ENCODE measurements at regions not wholly inside any gene's neighbourhood (a gene's known extent, or its start where the extent isn't known, plus 50 kb on each side); places are given as distances from the start of the nearest gene placed in this dataset.

- H3K9me3 Mint-ChIP-seq (ENCODE audit: low read depth, unreplicated experiment) = peaks cover 5% of the 10 kb centered on the region
- intact Hi-C loops (cut with micrococcal nuclease; ENCODE audit: unreplicated experiment) = loop anchor here (2.0 to 10.0 kb wide), 4 partner anchors 239 to 845 kb away; no protein-coding TSS in a partner anchor
These were observed 1348.2 kb upstream of the RAG2 start for GRCh38 chr11:37946155-37946766.

GRCh38 chr11:37942081-37942480 lies 1344.0 kb upstream of the RAG2 start:
- H3K36me3 Mint-ChIP-seq (ENCODE audit: insufficient read depth, unreplicated experiment) = no peaks in the 10 kb centered on the region
- no peaks in the 10 kb centered on the region for H3K27me3 Mint-ChIP-seq (ENCODE audit: unreplicated experiment)
- H3K9me3 Mint-ChIP-seq (ENCODE audit: low read depth, unreplicated experiment) = peaks cover 5% of the 10 kb centered on the region
- no peaks in the 10 kb centered on the region for H3K4me1 Mint-ChIP-seq (ENCODE audit: low read depth, unreplicated experiment)
- no peak overlapping the region for H3K4me3 Mint-ChIP-seq (ENCODE audit: low read depth, unreplicated experiment)
- intact Hi-C loops (cut with micrococcal nuclease; ENCODE audit: unreplicated experiment) = loop anchor here (10.0 kb wide), 3 partner anchors 243 to 497 kb away; no protein-coding TSS in a partner anchor
- H3K27ac Mint-ChIP-seq (ENCODE audit: unreplicated experiment) = peak overlapping the region; percentile 43
- TF ChIP-seq CTCF (IDR thresholded peaks at IDR 0.05; ENCODE audit: unreplicated experiment) = no peak
- CTCF ChIA-PET = no interaction called here
- no peak for DNase-seq
- no TSS peak for BruUV-seq (replicated peaks)

More at GRCh38 chr11:37946155-37946766, 1348.2 kb upstream of the RAG2 start:
- H3K36me3 Mint-ChIP-seq (ENCODE audit: insufficient read depth, unreplicated experiment) = no peaks in the 10 kb centered on the region
- TF ChIP-seq CTCF (IDR thresholded peaks at IDR 0.05; ENCODE audit: unreplicated experiment) = peak; percentile 72
- no peaks in the 10 kb centered on the region for H3K4me1 Mint-ChIP-seq (ENCODE audit: low read depth, unreplicated experiment)
- H3K4me3 Mint-ChIP-seq (ENCODE audit: low read depth, unreplicated experiment) = no peak overlapping the region
- CTCF ChIA-PET = interaction anchor here (0.7 kb wide), 1 partner anchor 636 kb away, joined by 3 read pairs; no protein-coding TSS in a partner anchor
- BruUV-seq (replicated peaks) = no TSS peak
- peak; percentile 62 for DNase-seq
- H3K27me3 Mint-ChIP-seq (ENCODE audit: unreplicated experiment) = no peaks in the 10 kb centered on the region
- no peak overlapping the region for H3K27ac Mint-ChIP-seq (ENCODE audit: unreplicated experiment)

- H3K4me1 Mint-ChIP-seq (ENCODE audit: low read depth, unreplicated experiment) = peaks cover 8% of the 10 kb centered on the region
- H3K4me3 Mint-ChIP-seq (ENCODE audit: low read depth, unreplicated experiment) = no peak overlapping the region
- no peaks in the 10 kb centered on the region for H3K27me3 Mint-ChIP-seq (ENCODE audit: unreplicated experiment)
- intact Hi-C loops (cut with micrococcal nuclease; ENCODE audit: unreplicated experiment) = no loop called here
- H3K27ac Mint-ChIP-seq (ENCODE audit: unreplicated experiment) = no peak overlapping the region
- H3K9me3 Mint-ChIP-seq (ENCODE audit: low read depth, unreplicated experiment) = peaks cover 3% of the 10 kb centered on the region
- H3K36me3 Mint-ChIP-seq (ENCODE audit: insufficient read depth, unreplicated experiment) = no peaks in the 10 kb centered on the region
- TF ChIP-seq CTCF (IDR thresholded peaks at IDR 0.05; ENCODE audit: unreplicated experiment) = no peak
- BruUV-seq (replicated peaks) = no TSS peak
- CTCF ChIA-PET = no interaction called here
- no peak for DNase-seq
These were observed 1331.1 kb upstream of the RAG2 start for GRCh38 chr11:37929100-37929653.

- intact Hi-C loops (cut with micrococcal nuclease; ENCODE audit: unreplicated experiment) = no loop called here
- Mint-ChIP-seq H3K27ac (ENCODE audit: unreplicated experiment) (no peak overlapping the region), H3K4me1 (ENCODE audit: low read depth, unreplicated experiment) (peaks cover 8% of the 10 kb centered on the region), H3K4me3 (ENCODE audit: low read depth, unreplicated experiment) (no peak overlapping the region), H3K27me3 (ENCODE audit: unreplicated experiment) (no peaks in the 10 kb centered on the region), H3K36me3 (ENCODE audit: insufficient read depth, unreplicated experiment) (no peaks in the 10 kb centered on the region), H3K9me3 (ENCODE audit: low read depth, unreplicated experiment) (peaks cover 3% of the 10 kb centered on the region)
- TF ChIP-seq CTCF (IDR thresholded peaks at IDR 0.05; ENCODE audit: unreplicated experiment) = no peak
- no peak for DNase-seq
- CTCF ChIA-PET = no interaction called here
- no TSS peak for BruUV-seq (replicated peaks)
These were observed 1328.7 kb upstream of the RAG2 start for GRCh38 chr11:37926772-37927171.

All from Calu3 (cell line).